ENCODE measurements at regions not wholly inside any gene's neighbourhood (a gene's known extent, or its start where the extent isn't known, plus 50 kb on each side); places are given as distances from the start of the nearest gene placed in this dataset.

GRCh38 chr20:41719151-41719550 lies 101.0 kb upstream of the CHD6 start:
- H3K27me3 Mint-ChIP-seq (ENCODE audit: low read depth, unreplicated experiment), result peaks cover 2% of the 10 kb centered on the region
- Histone ChIP-seq H4K20me1 (ENCODE audit: insufficient read depth, low read length) (no peaks in the 10 kb centered on the region), H3K4me3 (ENCODE audit: insufficient read depth, low read depth, low read length) (no peak overlapping the region), H3K9ac (ENCODE audit: low read length) (no peak overlapping the region), H3K4me1 (ENCODE audit: insufficient read depth, low read length) (no peaks in the 10 kb centered on the region), H3K27me3 (ENCODE audit: insufficient read depth, low read length) (no peaks in the 10 kb centered on the region), H3K79me2 (ENCODE audit: insufficient read depth, low read length) (no peaks in the 10 kb centered on the region), H3K27ac (ENCODE audit: low read depth, low read length) (no peak overlapping the region), H3K9me3 (ENCODE audit: insufficient read depth, low read depth, low read length) (no peaks in the 10 kb centered on the region), H2AFZ (ENCODE audit: low read depth, low read length) (no peak overlapping the region), H3K4me2 (ENCODE audit: low read length) (no peak overlapping the region), H3K36me3 (ENCODE audit: insufficient read depth, low read length) (no peaks in the 10 kb centered on the region)
- no peaks in the 10 kb centered on the region for H3K4me1 Mint-ChIP-seq (ENCODE audit: low read depth, unreplicated experiment)
- TF ChIP-seq CTCF (IDR thresholded peaks at IDR 0.05; ENCODE audit: insufficient read depth, low read depth, low read length), result no peak
- TF ChIP-seq EZH2 (IDR thresholded peaks at IDR 0.05; ENCODE audit: insufficient read depth, low read length), result no peak
- FAIRE-seq (no peak), DNase-seq (ENCODE audit: low read depth) (no peak)
- no peak overlapping the region for H3K27ac Mint-ChIP-seq (ENCODE audit: unreplicated experiment)
- H3K4me3 Mint-ChIP-seq (ENCODE audit: unreplicated experiment), result no peak overlapping the region
- no peaks in the 10 kb centered on the region for H3K36me3 Mint-ChIP-seq (ENCODE audit: low read depth, unreplicated experiment)
- H3K9me3 Mint-ChIP-seq (ENCODE audit: unreplicated experiment), result peaks cover 4% of the 10 kb centered on the region

GRCh38 chr20:41717483-41717882 lies 99.3 kb upstream of the CHD6 start:
- Histone ChIP-seq H3K4me2 (ENCODE audit: low read length) (no peak overlapping the region), H3K36me3 (ENCODE audit: insufficient read depth, low read length) (no peaks in the 10 kb centered on the region), H3K4me1 (ENCODE audit: insufficient read depth, low read length) (no peaks in the 10 kb centered on the region), H3K79me2 (ENCODE audit: insufficient read depth, low read length) (no peaks in the 10 kb centered on the region), H2AFZ (ENCODE audit: low read depth, low read length) (no peak overlapping the region), H4K20me1 (ENCODE audit: insufficient read depth, low read length) (no peaks in the 10 kb centered on the region), H3K9me3 (ENCODE audit: insufficient read depth, low read depth, low read length) (no peaks in the 10 kb centered on the region), H3K9ac (ENCODE audit: low read length) (no peak overlapping the region), H3K4me3 (ENCODE audit: insufficient read depth, low read depth, low read length) (no peak overlapping the region), H3K27ac (ENCODE audit: low read depth, low read length) (no peak overlapping the region), H3K27me3 (ENCODE audit: insufficient read depth, low read length) (no peaks in the 10 kb centered on the region)
- no peak for TF ChIP-seq CTCF (IDR thresholded peaks at IDR 0.05; ENCODE audit: insufficient read depth, low read depth, low read length)
- no peak for TF ChIP-seq EZH2 (IDR thresholded peaks at IDR 0.05; ENCODE audit: insufficient read depth, low read length)
- no peak overlapping the region for H3K4me3 Mint-ChIP-seq (ENCODE audit: unreplicated experiment)
- H3K4me1 Mint-ChIP-seq (ENCODE audit: low read depth, unreplicated experiment), result no peaks in the 10 kb centered on the region
- DNase-seq (ENCODE audit: low read depth) (no peak), FAIRE-seq (no peak)
- peaks cover 7% of the 10 kb centered on the region for H3K9me3 Mint-ChIP-seq (ENCODE audit: unreplicated experiment)
- H3K27me3 Mint-ChIP-seq (ENCODE audit: low read depth, unreplicated experiment), result peaks cover 2% of the 10 kb centered on the region
- H3K36me3 Mint-ChIP-seq (ENCODE audit: low read depth, unreplicated experiment), result no peaks in the 10 kb centered on the region
- H3K27ac Mint-ChIP-seq (ENCODE audit: unreplicated experiment), result no peak overlapping the region

GRCh38 chr20:41716911-41717310 lies 98.7 kb upstream of the CHD6 start:
- no peaks in the 10 kb centered on the region for H3K9me3 ChIP-seq (ENCODE audit: insufficient read depth, low read depth, low read length)
- H3K4me2 ChIP-seq (ENCODE audit: low read length), result no peak overlapping the region
- Mint-ChIP-seq H3K4me1 (ENCODE audit: low read depth, unreplicated experiment) (no peaks in the 10 kb centered on the region), H3K27me3 (ENCODE audit: low read depth, unreplicated experiment) (peaks cover 2% of the 10 kb centered on the region), H3K4me3 (ENCODE audit: unreplicated experiment) (no peak overlapping the region), H3K36me3 (ENCODE audit: low read depth, unreplicated experiment) (no peaks in the 10 kb centered on the region), H3K9me3 (ENCODE audit: unreplicated experiment) (peaks cover 5% of the 10 kb centered on the region), H3K27ac (ENCODE audit: unreplicated experiment) (no peak overlapping the region)
- no peaks in the 10 kb centered on the region for H3K27me3 ChIP-seq (ENCODE audit: insufficient read depth, low read length)
- no peaks in the 10 kb centered on the region for H3K4me1 ChIP-seq (ENCODE audit: insufficient read depth, low read length)
- no peak overlapping the region for H3K4me3 ChIP-seq (ENCODE audit: insufficient read depth, low read depth, low read length)
- TF ChIP-seq EZH2 (IDR thresholded peaks at IDR 0.05; ENCODE audit: insufficient read depth, low read length), result no peak
- TF ChIP-seq CTCF (IDR thresholded peaks at IDR 0.05; ENCODE audit: insufficient read depth, low read depth, low read length), result no peak
- DNase-seq (ENCODE audit: low read depth), result no peak
- H3K27ac ChIP-seq (ENCODE audit: low read depth, low read length), result no peak overlapping the region
- no peaks in the 10 kb centered on the region for H4K20me1 ChIP-seq (ENCODE audit: insufficient read depth, low read length)
- H3K36me3 ChIP-seq (ENCODE audit: insufficient read depth, low read length), result no peaks in the 10 kb centered on the region
- no peak overlapping the region for H3K9ac ChIP-seq (ENCODE audit: low read length)
- no peaks in the 10 kb centered on the region for H3K79me2 ChIP-seq (ENCODE audit: insufficient read depth, low read length)
- no peak overlapping the region for H2AFZ ChIP-seq (ENCODE audit: low read depth, low read length)
- no peak for FAIRE-seq
